HEK293 (cell line): ENCODE measurements at regions not wholly inside any gene's neighbourhood (a gene's known extent, or its start where the extent isn't known, plus 50 kb on each side); places are given as distances from the start of the nearest gene placed in this dataset.

Experiments used
- CTCF ChIA-PET: fragments of 350-600 bp; formaldehyde crosslinking; extraction: SDS; loops from one replicate; lab custom pipeline; 2021; ENCODE audit warnings: antibody characterized with exemption; lab: Yijun Ruan, JAX
- POLR2A ChIA-PET: fragments of 300-600 bp; formaldehyde crosslinking; extraction: SDS; loops from one replicate; lab custom pipeline; 2020; ENCODE audit warnings: antibody characterized with exemption, inconsistent platforms; lab: Yijun Ruan, JAX
- H3K27ac ChIP-seq: fragments of 200-500 bp; sonication (Bioruptor generic); 2 replicates; pipeline ENCODE4 v1.5.1; 2014; ENCODE audit warnings: low read depth, low read length, control low read depth, inconsistent platforms; ENCODE audit errors: extremely low read depth
- H3K36me3 ChIP-seq, 2 experiments: fragments of 200-500 bp in 1 of 2; sonication (Bioruptor generic) in 1 of 2; 1 replicate in 1 of 2; 2 replicates in 1 of 2; pipeline ENCODE4 v1.5.1; 2014 to 2017; ENCODE audit warnings: inconsistent platforms in 2 of 2, low read length in 2 of 2; ENCODE audit not compliant: control insufficient read depth in 2 of 2, insufficient read depth in 1 of 2
- H3K4me1 ChIP-seq: fragments of 200-500 bp; sonication (Bioruptor generic); 2 replicates; pipeline ENCODE4 v1.5.1; 2014; ENCODE audit warnings: mild to moderate bottlenecking, low read length, inconsistent platforms; ENCODE audit not compliant: control insufficient read depth, insufficient read depth
- H3K4me3 ChIP-seq: 2 replicates; pipeline ENCODE4 v1.5.1; 2011; ENCODE audit warnings: low read depth, mild to moderate bottlenecking, control low read depth, low read length, moderate library complexity
- H3K9me3 ChIP-seq: fragments of 200-500 bp; sonication (Bioruptor generic); 2 replicates; pipeline ENCODE4 v1.5.1; 2014; ENCODE audit warnings: low read depth, low read length, inconsistent platforms; ENCODE audit not compliant: control insufficient read depth, insufficient read depth
- GLI2 ChIP-seq: fragments of 450-650 bp; formaldehyde crosslinking; IDR thresholded peaks from 2 replicates; pipeline ENCODE4; 2017; ENCODE audit warnings: missing biosample characterization, missing genetic modification characterization, low read depth, borderline replicate concordance
- GLI4 ChIP-seq: fragments of 450-650 bp; formaldehyde crosslinking; IDR thresholded peaks from 2 replicates; pipeline ENCODE4 v1.5.1; 2016; ENCODE audit warnings: missing biosample characterization, missing genetic modification characterization
- KLF8 ChIP-seq: fragments of 450-650 bp; formaldehyde crosslinking; IDR thresholded peaks from 2 replicates; pipeline ENCODE4 v1.5.1; 2016; ENCODE audit warnings: missing biosample characterization, missing genetic modification characterization
- PBX3 ChIP-seq: sonication (generic); formaldehyde crosslinking; IDR thresholded peaks from 2 replicates; pipeline ENCODE4 v1.8.1; 2022; ENCODE audit warnings: mild to moderate bottlenecking, moderate library complexity, missing genetic modification reagents
- SALL2 ChIP-seq: fragments of 450-650 bp; formaldehyde crosslinking; IDR thresholded peaks from 2 replicates; pipeline ENCODE4 v1.5.0; 2017; ENCODE audit warnings: missing biosample characterization, mild to moderate bottlenecking, missing genetic modification characterization, borderline replicate concordance
- SCRT1 ChIP-seq: fragments of 450-650 bp; formaldehyde crosslinking; IDR thresholded peaks from 2 replicates; pipeline ENCODE4 v1.5.1; 2016; ENCODE audit warnings: missing biosample characterization, missing genetic modification characterization, borderline replicate concordance
- SETDB1 ChIP-seq: IDR thresholded peaks from one replicate; pipeline ENCODE4 v1.6.1; 2017; ENCODE audit warnings: mild to moderate bottlenecking, low read length, moderate library complexity, mixed read lengths; ENCODE audit not compliant: insufficient read length
- SP3 ChIP-seq: fragments of 450-650 bp; formaldehyde crosslinking; IDR thresholded peaks from 2 replicates; pipeline ENCODE4 v1.5.1; 2016; ENCODE audit warnings: missing biosample characterization, missing genetic modification characterization
- TSHZ1 ChIP-seq: fragments of 450-650 bp; formaldehyde crosslinking; IDR thresholded peaks from 2 replicates; pipeline ENCODE4 v1.5.1; 2016; ENCODE audit warnings: missing biosample characterization, missing genetic modification characterization, borderline replicate concordance
- ZBTB20 ChIP-seq: fragments of 450-650 bp; formaldehyde crosslinking; IDR thresholded peaks from 2 replicates; pipeline ENCODE4 v1.5.1; 2016; ENCODE audit warnings: missing biosample characterization, missing genetic modification characterization
- ZBTB48 ChIP-seq: fragments of 450-650 bp; formaldehyde crosslinking; IDR thresholded peaks from 2 replicates; pipeline ENCODE4 v1.5.1; 2016; ENCODE audit warnings: missing biosample characterization, missing genetic modification characterization
- ZBTB7A ChIP-seq: fragments of 450-650 bp; formaldehyde crosslinking; IDR thresholded peaks from 2 replicates; pipeline ENCODE4 v1.5.1; 2016; ENCODE audit warnings: low read depth, missing biosample characterization, missing genetic modification characterization
- ZBTB8A ChIP-seq: fragments of 450-650 bp; formaldehyde crosslinking; IDR thresholded peaks from 2 replicates; pipeline ENCODE4 v1.5.1; 2016; ENCODE audit warnings: missing biosample characterization, missing genetic modification characterization
- ZFP3 ChIP-seq: fragments of 450-650 bp; formaldehyde crosslinking; IDR thresholded peaks from 2 replicates; pipeline ENCODE4 v1.5.1; 2016; ENCODE audit warnings: low read depth, missing biosample characterization, missing genetic modification characterization
- ZNF10 ChIP-seq: fragments of 450-650 bp; formaldehyde crosslinking; IDR thresholded peaks from 2 replicates; pipeline ENCODE4 v1.5.1; 2017; ENCODE audit warnings: missing biosample characterization, missing genetic modification characterization
- ZNF175 ChIP-seq: fragments of 450-650 bp; formaldehyde crosslinking; IDR thresholded peaks from 2 replicates; pipeline ENCODE4 v1.5.1; 2016; ENCODE audit warnings: missing biosample characterization, missing genetic modification characterization
- ZNF2 ChIP-seq: fragments of 450-650 bp; formaldehyde crosslinking; IDR thresholded peaks from 2 replicates; pipeline ENCODE4 v1.5.1; 2016; ENCODE audit warnings: missing biosample characterization, missing genetic modification characterization
- ZNF202 ChIP-seq: fragments of 450-650 bp; formaldehyde crosslinking; IDR thresholded peaks from 2 replicates; pipeline ENCODE4 v1.5.1; 2016; ENCODE audit warnings: missing biosample characterization, missing genetic modification characterization, borderline replicate concordance
- ZNF239 ChIP-seq: fragments of 450-650 bp; formaldehyde crosslinking; IDR thresholded peaks from 2 replicates; pipeline ENCODE4 v1.5.1; 2016; ENCODE audit warnings: missing biosample characterization, missing genetic modification characterization
- ZNF416 ChIP-seq: fragments of 450-650 bp; formaldehyde crosslinking; IDR thresholded peaks from 2 replicates; pipeline ENCODE4 v1.5.1; 2016; ENCODE audit warnings: missing biosample characterization, missing genetic modification characterization
- ZNF473 ChIP-seq: fragments of 450-650 bp; formaldehyde crosslinking; IDR thresholded peaks from 2 replicates; pipeline ENCODE4 v1.5.1; 2017; ENCODE audit warnings: missing biosample characterization, missing genetic modification characterization
- ZNF488 ChIP-seq: fragments of 450-650 bp; formaldehyde crosslinking; IDR thresholded peaks from 2 replicates; pipeline ENCODE4 v1.5.1; 2016; ENCODE audit warnings: missing biosample characterization, missing genetic modification characterization
- ZNF514 ChIP-seq: fragments of 450-650 bp; formaldehyde crosslinking; IDR thresholded peaks from 2 replicates; pipeline ENCODE4 v1.5.1; 2016; ENCODE audit warnings: missing biosample characterization, missing genetic modification characterization
- ZNF521 ChIP-seq: fragments of 450-650 bp; formaldehyde crosslinking; IDR thresholded peaks from 2 replicates; pipeline ENCODE4 v1.5.1; 2017; ENCODE audit warnings: missing biosample characterization, mild to moderate bottlenecking, missing genetic modification characterization
- ZNF555 ChIP-seq: fragments of 450-650 bp; formaldehyde crosslinking; conservative IDR thresholded peaks from 2 replicates; pipeline ENCODE4 v1.5.1; 2017; ENCODE audit warnings: missing biosample characterization, mild to moderate bottlenecking, missing genetic modification characterization, inconsistent platforms
- ZNF560 ChIP-seq: fragments of 450-650 bp; formaldehyde crosslinking; IDR thresholded peaks from 2 replicates; pipeline ENCODE4 v1.5.1; 2017; ENCODE audit warnings: missing biosample characterization, missing genetic modification characterization, borderline replicate concordance
- ZNF571 ChIP-seq: fragments of 450-650 bp; formaldehyde crosslinking; IDR thresholded peaks from 2 replicates; pipeline ENCODE4 v1.5.0; 2017; ENCODE audit warnings: missing biosample characterization, missing genetic modification characterization
- ZNF639 ChIP-seq: fragments of 450-650 bp; formaldehyde crosslinking; IDR thresholded peaks from 2 replicates; pipeline ENCODE4 v1.5.1; 2016; ENCODE audit warnings: missing biosample characterization, missing genetic modification characterization

- TF ChIP-seq ZNF239: no peak
- no peak for TF ChIP-seq ZNF560 (tag by site-specific recombination)
- no peak for TF ChIP-seq KLF8 (tag by site-specific recombination)
- TF ChIP-seq TSHZ1 (tag by site-specific recombination): no peak
- no peak for TF ChIP-seq PBX3 (CRISPR knock-in tag)
- TF ChIP-seq ZNF175 (tag by site-specific recombination): no peak
- TF ChIP-seq ZNF2 (tag by site-specific recombination): no peak
- no peak for TF ChIP-seq ZNF521 (tag by site-specific recombination)
- no peaks in the 10 kb centered on the region for H3K9me3 ChIP-seq
- no peaks in the 10 kb centered on the region for H3K4me1 ChIP-seq
- H3K36me3 ChIP-seq: no peaks in the 10 kb centered on the region
- H3K4me3 ChIP-seq: no peak overlapping the region
- no peak overlapping the region for H3K27ac ChIP-seq
- CTCF ChIA-PET: no interaction called here
- POLR2A ChIA-PET: no interaction called here
Measured at GRCh38 chrX:148424570-148424969, 75.8 kb upstream of the AFF2 start.

- no peak overlapping the region for H3K4me3 ChIP-seq
- ChIA-PET CTCF (no interaction called here), POLR2A (no interaction called here)
- no peak for TF ChIP-seq ZNF416
- no peak for TF ChIP-seq ZBTB8A (tag by site-specific recombination)
- no peak for TF ChIP-seq SP3 (tag by site-specific recombination)
- TF ChIP-seq ZBTB48 (tag by site-specific recombination): no peak
- no peak for TF ChIP-seq ZNF639 (tag by site-specific recombination)
- no peak overlapping the region for H3K27ac ChIP-seq
- H3K9me3 ChIP-seq: no peaks in the 10 kb centered on the region
- no peaks in the 10 kb centered on the region for H3K36me3 ChIP-seq
- H3K4me1 ChIP-seq: no peaks in the 10 kb centered on the region
Measured at GRCh38 chrX:148426467-148426866, 74.0 kb upstream of the AFF2 start.

GRCh38 chrX:148441387-148441786 lies 59.0 kb upstream of the AFF2 start:
- Histone ChIP-seq H3K4me3 (no peak overlapping the region), H3K27ac (no peak overlapping the region), H3K9me3 (no peaks in the 10 kb centered on the region), H3K4me1 (no peaks in the 10 kb centered on the region), H3K36me3 (no peaks in the 10 kb centered on the region)
- CTCF ChIA-PET: no interaction called here
- POLR2A ChIA-PET: no interaction called here
- TF ChIP-seq ZNF2 (tag by site-specific recombination) (no peak), ZBTB7A (tag by site-specific recombination) (no peak), SALL2 (tag by site-specific recombination) (no peak), ZNF10 (no peak), ZFP3 (no peak), ZNF488 (tag by site-specific recombination) (no peak), ZNF202 (tag by site-specific recombination) (no peak), GLI4 (tag by site-specific recombination) (no peak), SCRT1 (tag by site-specific recombination) (no peak), ZNF555 (tag by site-specific recombination) (no peak), GLI2 (no peak), ZBTB20 (no peak), ZNF571 (tag by site-specific recombination) (no peak), KLF8 (tag by site-specific recombination) (no peak), SETDB1 (no peak), ZNF514 (tag by site-specific recombination) (no peak), ZNF473 (tag by site-specific recombination) (no peak)
